Stimulated activated CD4-positive, alpha-beta T cell treated with anti-CD3 and anti-CD28 coated beads, Interleukin-1b, Interleukin-23, amount 100 ng/mL, for 24 hours (primary cell): ENCODE measurements at regions not wholly inside any gene's neighbourhood (a gene's known extent, or its start where the extent isn't known, plus 50 kb on each side); places are given as distances from the start of the nearest gene placed in this dataset.

Experiments
- DNase-seq, 4 experiments: peaks; one replicate each; pipeline ENCODE4 v3.0.0-alpha.2; 2020; ENCODE audit warnings: low read depth in 4 of 4, low spot score in 1 of 4

GRCh38 chr2:76584474-76584873 is 873.8 kb upstream of the GCFC2 start:
- no peak for DNase-seq

GRCh38 chr2:76579911-76580310 is 869.2 kb upstream of the GCFC2 start:
- no peak for DNase-seq

GRCh38 chr2:76572981-76573380 is 862.3 kb upstream of the GCFC2 start:
- DNase-seq, result no peak

GRCh38 chr2:76569819-76570218 is 859.1 kb upstream of the GCFC2 start:
- no peak for DNase-seq

GRCh38 chr2:76567478-76567877 is 856.8 kb upstream of the GCFC2 start:
- DNase-seq, result no peak

GRCh38 chr2:76564734-76565133 is 854.0 kb upstream of the GCFC2 start:
- no peak for DNase-seq

GRCh38 chr2:76563730-76564129 is 853.0 kb upstream of the GCFC2 start:
- no peak for DNase-seq

GRCh38 chr2:76558157-76558556 is 847.4 kb upstream of the GCFC2 start:
- no peak for DNase-seq

- DNase-seq, result no peak
These were observed 845.3 kb upstream of the GCFC2 start for GRCh38 chr2:76556018-76556417.

GRCh38 chr2:76546207-76546606 is 835.5 kb upstream of the GCFC2 start:
- DNase-seq, result no peak

GRCh38 chr2:76544901-76545300 is 834.2 kb upstream of the GCFC2 start:
- DNase-seq, result no peak

GRCh38 chr2:76517574-76517909 is 806.8 kb upstream of the GCFC2 start:
- no peak for DNase-seq

- no peak for DNase-seq
These were observed 806.3 kb upstream of the GCFC2 start for GRCh38 chr2:76516861-76517573.

GRCh38 chr2:76512201-76512820 is 801.6 kb upstream of the GCFC2 start:
- DNase-seq, result no peak

- no peak for DNase-seq
These were observed 795.8 kb upstream of the GCFC2 start for GRCh38 chr2:76506538-76506937.

GRCh38 chr2:76501641-76502040 is 790.9 kb upstream of the GCFC2 start:
- no peak for DNase-seq

- DNase-seq, result no peak
These were observed 787.6 kb upstream of the GCFC2 start for GRCh38 chr2:76498360-76498759.

- no peak for DNase-seq
These were observed 780.8 kb upstream of the GCFC2 start for GRCh38 chr2:76491503-76491902.

- DNase-seq, result no peak
These were observed 767.7 kb upstream of the GCFC2 start for GRCh38 chr2:76478266-76479035.

GRCh38 chr2:76472946-76473345 is 762.2 kb upstream of the GCFC2 start:
- no peak for DNase-seq

GRCh38 chr2:76469066-76469465 is 758.4 kb upstream of the GCFC2 start:
- DNase-seq, result no peak

GRCh38 chr2:76467326-76467725 is 756.6 kb upstream of the GCFC2 start:
- no peak for DNase-seq
